ENCODE measurements at regions not wholly inside any gene's neighbourhood (a gene's known extent, or its start where the extent isn't known, plus 50 kb on each side); places are given as distances from the start of the nearest gene placed in this dataset.

DNA sequence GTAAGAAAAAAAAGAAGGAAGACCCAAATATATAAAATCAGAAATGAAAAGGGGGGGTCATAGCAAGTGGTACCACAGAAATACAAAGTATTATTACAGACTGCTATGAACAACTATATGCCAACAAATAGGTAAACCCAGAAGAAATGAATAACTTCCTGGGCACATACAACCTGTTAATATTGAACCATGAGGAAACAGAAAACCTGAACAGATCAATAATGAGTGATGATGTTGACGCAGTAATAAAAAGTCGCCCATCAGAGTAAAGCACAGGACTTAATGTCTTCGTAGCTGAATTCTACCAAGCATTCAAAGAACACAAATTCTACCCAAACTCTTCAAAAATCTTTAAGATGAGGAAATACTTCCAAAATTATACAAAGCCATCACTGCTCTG lies 921.6 kb upstream of the SEMA6D start:
- Histone ChIP-seq H3K4me3 (ENCODE audit: low read length) (no peak overlapping the region), H3K4me1 (ENCODE audit: low read length) (no peaks in the 10 kb centered on the region), H2AFZ (ENCODE audit: low read length) (no peak overlapping the region), H3K27me3 (replicated peaks; ENCODE audit: insufficient read depth, low read length) (no peaks in the 10 kb centered on the region), H3K9me3 (replicated peaks; ENCODE audit: insufficient read depth, low read length) (no peaks in the 10 kb centered on the region), H3K9ac (ENCODE audit: low read length) (no peak overlapping the region), H3K9me2 (replicated peaks; ENCODE audit: insufficient read depth, low read length) (no peaks in the 10 kb centered on the region), H4K20me1 (ENCODE audit: insufficient read depth, low read length) (no peaks in the 10 kb centered on the region), H3K36me3 (replicated peaks; ENCODE audit: insufficient read depth, low read length) (no peaks in the 10 kb centered on the region), H3K27ac (ENCODE audit: low read length) (no peak overlapping the region), H3F3A (ENCODE audit: insufficient read depth, low read length) (no peaks in the 10 kb centered on the region), H3K79me2 (ENCODE audit: low read length) (no peaks in the 10 kb centered on the region), H3K4me2 (ENCODE audit: low read depth, low read length) (no peak overlapping the region)
- no peak for DNase-seq
- no peak for TF ChIP-seq EZH2phosphoT487 (IDR thresholded peaks at IDR 0.05; ENCODE audit: low read length)
- TF ChIP-seq EZH2 (optimal IDR thresholded peaks at IDR 0.05; ENCODE audit: low read depth, low read length), result no peak
- TF ChIP-seq, protein P1, sequence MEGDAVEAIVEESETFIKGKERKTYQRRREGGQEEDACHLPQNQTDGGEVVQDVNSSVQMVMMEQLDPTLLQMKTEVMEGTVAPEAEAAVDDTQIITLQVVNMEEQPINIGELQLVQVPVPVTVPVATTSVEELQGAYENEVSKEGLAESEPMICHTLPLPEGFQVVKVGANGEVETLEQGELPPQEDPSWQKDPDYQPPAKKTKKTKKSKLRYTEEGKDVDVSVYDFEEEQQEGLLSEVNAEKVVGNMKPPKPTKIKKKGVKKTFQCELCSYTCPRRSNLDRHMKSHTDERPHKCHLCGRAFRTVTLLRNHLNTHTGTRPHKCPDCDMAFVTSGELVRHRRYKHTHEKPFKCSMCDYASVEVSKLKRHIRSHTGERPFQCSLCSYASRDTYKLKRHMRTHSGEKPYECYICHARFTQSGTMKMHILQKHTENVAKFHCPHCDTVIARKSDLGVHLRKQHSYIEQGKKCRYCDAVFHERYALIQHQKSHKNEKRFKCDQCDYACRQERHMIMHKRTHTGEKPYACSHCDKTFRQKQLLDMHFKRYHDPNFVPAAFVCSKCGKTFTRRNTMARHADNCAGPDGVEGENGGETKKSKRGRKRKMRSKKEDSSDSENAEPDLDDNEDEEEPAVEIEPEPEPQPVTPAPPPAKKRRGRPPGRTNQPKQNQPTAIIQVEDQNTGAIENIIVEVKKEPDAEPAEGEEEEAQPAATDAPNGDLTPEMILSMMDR (IDR thresholded peaks at IDR 0.05; ENCODE audit: low read length), result no peak

DNA sequence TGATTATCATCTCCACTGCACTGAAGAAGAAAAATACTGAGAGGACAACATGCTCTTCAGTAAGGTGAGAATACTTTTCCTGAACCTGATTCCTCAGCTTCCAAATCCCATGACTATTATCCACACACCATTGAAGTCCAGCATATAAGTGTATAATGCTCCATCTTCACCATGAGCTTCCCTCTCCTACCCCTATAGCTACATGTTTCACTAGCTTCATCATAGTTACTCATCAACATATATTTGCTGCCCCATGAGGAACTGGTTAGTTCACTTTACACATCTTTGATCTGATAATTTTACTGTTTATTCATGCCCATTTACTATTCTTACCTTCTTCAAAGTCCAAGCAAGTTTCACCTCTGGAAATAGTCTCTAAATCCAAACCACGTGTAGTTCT lies 908.5 kb upstream of the SEMA6D start:
- H3K9me3 ChIP-seq (replicated peaks; ENCODE audit: insufficient read depth, low read length), result no peaks in the 10 kb centered on the region
- no peak for DNase-seq
- no peaks in the 10 kb centered on the region for H3K4me1 ChIP-seq (ENCODE audit: low read length)
- H3K36me3 ChIP-seq (replicated peaks; ENCODE audit: insufficient read depth, low read length), result no peaks in the 10 kb centered on the region
- H3K9me2 ChIP-seq (replicated peaks; ENCODE audit: insufficient read depth, low read length), result no peaks in the 10 kb centered on the region
- TF ChIP-seq EZH2 (optimal IDR thresholded peaks at IDR 0.05; ENCODE audit: low read depth, low read length) (no peak), EZH2phosphoT487 (IDR thresholded peaks at IDR 0.05; ENCODE audit: low read length) (no peak)
- TF ChIP-seq, protein P1 (IDR thresholded peaks at IDR 0.05; ENCODE audit: low read length), result no peak
- no peak overlapping the region for H2AFZ ChIP-seq (ENCODE audit: low read length)
- H4K20me1 ChIP-seq (ENCODE audit: insufficient read depth, low read length), result no peaks in the 10 kb centered on the region
- no peaks in the 10 kb centered on the region for H3F3A ChIP-seq (ENCODE audit: insufficient read depth, low read length)
- H3K4me3 ChIP-seq (ENCODE audit: low read length), result no peak overlapping the region
- no peak overlapping the region for H3K9ac ChIP-seq (ENCODE audit: low read length)
- H3K27me3 ChIP-seq (replicated peaks; ENCODE audit: insufficient read depth, low read length), result no peaks in the 10 kb centered on the region
- no peaks in the 10 kb centered on the region for H3K79me2 ChIP-seq (ENCODE audit: low read length)
- H3K27ac ChIP-seq (ENCODE audit: low read length), result no peak overlapping the region
- H3K4me2 ChIP-seq (ENCODE audit: low read depth, low read length), result no peak overlapping the region

DNA sequence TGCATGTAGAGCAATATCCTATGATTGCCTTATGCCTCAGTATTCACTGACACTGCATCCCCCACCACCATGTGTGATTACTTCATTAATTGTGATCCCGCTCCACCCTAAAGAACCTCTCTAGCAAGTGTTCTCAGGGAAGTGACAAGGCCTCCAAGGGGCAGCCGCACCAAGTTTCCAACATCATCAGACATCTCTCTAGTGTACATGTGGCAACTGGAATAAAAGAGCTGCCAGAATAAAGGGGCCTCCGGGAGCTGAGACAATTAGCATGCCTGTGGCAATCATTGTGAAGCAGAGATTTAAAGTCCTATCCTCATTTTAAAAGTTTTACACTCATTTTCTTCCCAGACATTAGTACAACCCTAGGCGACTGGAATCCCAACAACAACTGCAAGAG lies 902.1 kb upstream of the SEMA6D start:
- Histone ChIP-seq H3K4me2 (ENCODE audit: low read depth, low read length) (no peak overlapping the region), H3K27me3 (replicated peaks; ENCODE audit: insufficient read depth, low read length) (no peaks in the 10 kb centered on the region), H3K79me2 (ENCODE audit: low read length) (no peaks in the 10 kb centered on the region), H3K9ac (ENCODE audit: low read length) (no peak overlapping the region), H3K9me2 (replicated peaks; ENCODE audit: insufficient read depth, low read length) (no peaks in the 10 kb centered on the region), H3K36me3 (replicated peaks; ENCODE audit: insufficient read depth, low read length) (no peaks in the 10 kb centered on the region), H2AFZ (ENCODE audit: low read length) (no peak overlapping the region), H3K4me1 (ENCODE audit: low read length) (no peaks in the 10 kb centered on the region), H3K4me3 (ENCODE audit: low read length) (no peak overlapping the region), H3K9me3 (replicated peaks; ENCODE audit: insufficient read depth, low read length) (no peaks in the 10 kb centered on the region), H3F3A (ENCODE audit: insufficient read depth, low read length) (no peaks in the 10 kb centered on the region), H3K27ac (ENCODE audit: low read length) (no peak overlapping the region), H4K20me1 (ENCODE audit: insufficient read depth, low read length) (no peaks in the 10 kb centered on the region)
- TF ChIP-seq, protein P1 (IDR thresholded peaks at IDR 0.05; ENCODE audit: low read length), result no peak
- no peak for TF ChIP-seq EZH2 (optimal IDR thresholded peaks at IDR 0.05; ENCODE audit: low read depth, low read length)
- TF ChIP-seq EZH2phosphoT487 (IDR thresholded peaks at IDR 0.05; ENCODE audit: low read length), result no peak
- no peak for DNase-seq

Data from MM.1S (cell line).